Gastroesophageal sphincter (tissue), 3 donors: ENCODE measurements at regions not wholly inside any gene's neighbourhood (a gene's known extent, or its start where the extent isn't known, plus 50 kb on each side); places are given as distances from the start of the nearest gene placed in this dataset.

ENCODE experiments used
- EP300 ChIP-seq: sonication (generic); formaldehyde crosslinking; IDR thresholded peaks from one replicate; pipeline ENCODE4 v1.6.1; 2017; ENCODE audit warnings: antibody characterized with exemption, mild to moderate bottlenecking
- TF ChIP-seq, protein P1 (sequence below), 4 experiments: fragments of 200-600 bp in 2 of 4; fragments of 450-650 bp in 2 of 4; sonication (generic) in 1 of 4; IDR thresholded peaks; one replicate each; pipeline ENCODE4 v1.5.1; 2017 to 2019; ENCODE audit warnings: antibody characterized with exemption in 4 of 4, mild to moderate bottlenecking in 2 of 4, moderate library complexity in 2 of 4

DNA sequence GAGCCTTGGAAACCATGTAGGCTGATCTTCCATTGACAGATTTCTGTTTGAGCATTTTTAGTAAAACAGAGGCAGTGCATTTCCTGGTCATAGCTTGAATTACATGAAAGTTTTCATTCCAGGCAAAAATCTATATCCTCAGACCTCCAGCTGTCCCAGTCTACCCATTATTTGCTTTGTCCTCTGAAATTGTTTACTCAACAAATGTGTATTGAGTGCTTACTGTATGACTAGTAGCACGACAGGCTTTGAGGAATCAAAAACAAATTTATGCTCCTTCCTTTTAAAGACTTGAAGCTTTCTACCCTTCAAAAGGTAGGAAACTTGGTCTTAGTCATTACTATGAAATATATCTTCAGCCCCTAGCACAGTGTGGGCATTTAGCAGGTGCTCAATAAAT is 307.9 kb upstream of the IGFBP7 start:
- TF ChIP-seq, protein P1, sequence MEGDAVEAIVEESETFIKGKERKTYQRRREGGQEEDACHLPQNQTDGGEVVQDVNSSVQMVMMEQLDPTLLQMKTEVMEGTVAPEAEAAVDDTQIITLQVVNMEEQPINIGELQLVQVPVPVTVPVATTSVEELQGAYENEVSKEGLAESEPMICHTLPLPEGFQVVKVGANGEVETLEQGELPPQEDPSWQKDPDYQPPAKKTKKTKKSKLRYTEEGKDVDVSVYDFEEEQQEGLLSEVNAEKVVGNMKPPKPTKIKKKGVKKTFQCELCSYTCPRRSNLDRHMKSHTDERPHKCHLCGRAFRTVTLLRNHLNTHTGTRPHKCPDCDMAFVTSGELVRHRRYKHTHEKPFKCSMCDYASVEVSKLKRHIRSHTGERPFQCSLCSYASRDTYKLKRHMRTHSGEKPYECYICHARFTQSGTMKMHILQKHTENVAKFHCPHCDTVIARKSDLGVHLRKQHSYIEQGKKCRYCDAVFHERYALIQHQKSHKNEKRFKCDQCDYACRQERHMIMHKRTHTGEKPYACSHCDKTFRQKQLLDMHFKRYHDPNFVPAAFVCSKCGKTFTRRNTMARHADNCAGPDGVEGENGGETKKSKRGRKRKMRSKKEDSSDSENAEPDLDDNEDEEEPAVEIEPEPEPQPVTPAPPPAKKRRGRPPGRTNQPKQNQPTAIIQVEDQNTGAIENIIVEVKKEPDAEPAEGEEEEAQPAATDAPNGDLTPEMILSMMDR (IDR thresholded peaks at IDR 0.05): no peak
- TF ChIP-seq EP300: no peak
